Panc1 (cell line): ENCODE measurements at regions not wholly inside any gene's neighbourhood (a gene's known extent, or its start where the extent isn't known, plus 50 kb on each side); places are given as distances from the start of the nearest gene placed in this dataset.

ENCODE experiments used
- ATAC-seq: fragments of 200-7000 bp; cut with Tn5 transposase; 2 replicates; pipeline ENCODE4 v1.9.1; 2020; ENCODE audit warnings: mild to moderate bottlenecking, moderate library complexity
- BruUV-seq: library from RNA; stranded (reverse); fragments of 400-500 nt; replicated peaks from 2 replicates; lab custom pipeline; 2021; lab: Mats Ljungman, UMichigan
- CTCF ChIA-PET: fragments of 300-600 bp; sonication (Branson Sonifier 250); formaldehyde crosslinking; loops from one replicate; lab custom pipeline; 2022; ENCODE audit warnings: antibody characterized with exemption; lab: Charles Lee
- POLR2A ChIA-PET: fragments of 300-600 bp; sonication (Branson Sonifier 250); formaldehyde crosslinking; loops from one replicate; lab custom pipeline; 2022; ENCODE audit warnings: antibody characterized with exemption; lab: Charles Lee
- DNase-seq: peaks from one replicate; pipeline ENCODE4 v3.0.0-alpha.2; 2010; ENCODE audit warnings: low read depth, low spot score
- H3K27ac ChIP-seq: 2 replicates; pipeline ENCODE4 v1.5.1; 2011; ENCODE audit warnings: mild to moderate bottlenecking, low read length, inconsistent platforms
- H3K27me3 ChIP-seq: fragments of 200-500 bp; sonication (Bioruptor generic); 2 replicates; pipeline ENCODE4 v1.6.0; 2014; ENCODE audit warnings: low read length, inconsistent platforms; ENCODE audit not compliant: control insufficient read depth, insufficient read depth
- H3K36me3 ChIP-seq: fragments of 200-500 bp; sonication (Bioruptor generic); 2 replicates; pipeline ENCODE4 v1.5.1; 2014; ENCODE audit warnings: inconsistent platforms, mild to moderate bottlenecking, low read length, moderate library complexity; ENCODE audit not compliant: control insufficient read depth, insufficient read depth
- H3K4me1 ChIP-seq: 2 replicates; pipeline ENCODE4 v1.5.1; 2011; ENCODE audit warnings: inconsistent platforms, mild to moderate bottlenecking, low read length, moderate library complexity; ENCODE audit not compliant: control insufficient read depth, insufficient read depth
- H3K4me3 ChIP-seq, 2 experiments: 2 replicates each; pipeline ENCODE4 v1.5.1; 2011 to 2012; ENCODE audit warnings: low read depth in 2 of 2, low read length in 2 of 2, mild to moderate bottlenecking in 2 of 2, inconsistent platforms in 1 of 2, moderate library complexity in 1 of 2
- H3K9me3 ChIP-seq: fragments of 200-500 bp; sonication (Bioruptor generic); 2 replicates; pipeline ENCODE4 v1.5.1; 2014; ENCODE audit warnings: low read depth, mild to moderate bottlenecking, inconsistent platforms, low read length, moderate library complexity; ENCODE audit not compliant: control insufficient read depth, insufficient read depth
- POLR2AphosphoS5 ChIP-seq: IDR thresholded peaks from 2 replicates; pipeline ENCODE4 v1.6.1; 2012; ENCODE audit warnings: mild to moderate bottlenecking, low read depth, low read length, moderate library complexity
- REST ChIP-seq, 2 experiments: IDR thresholded peaks; 2 replicates each; pipeline ENCODE4 v1.6.1; 2011 to 2012; ENCODE audit warnings: low read depth in 2 of 2, control low read depth in 1 of 2, low read length in 1 of 2, mild to moderate bottlenecking in 1 of 2, moderate library complexity in 1 of 2; ENCODE audit not compliant: insufficient read depth in 1 of 2
- SIN3A ChIP-seq: IDR thresholded peaks from 2 replicates; pipeline ENCODE4 v1.6.1; 2012; ENCODE audit warnings: low read depth, mild to moderate bottlenecking, low read length, moderate library complexity, borderline replicate concordance; ENCODE audit not compliant: insufficient read depth
- TCF7L2 ChIP-seq: IDR thresholded peaks from 2 replicates; pipeline ENCODE4 v1.6.1; 2011; ENCODE audit warnings: mild to moderate bottlenecking, low read depth, low read length, inconsistent platforms
- in situ Hi-C: cut with HindIII; loops from 2 replicates; pipeline ENCODE4 v1.10.0; 2016; ENCODE audit warnings: low sequenced_read_pairs, low pct_unique_long_range_greater_than_20kb
- intact Hi-C: fragments of 100-400 bp; cut with micrococcal nuclease; formaldehyde crosslinking; loops from one replicate; pipeline ENCODE4 v1.10.0; 2022; ENCODE audit not compliant: unreplicated experiment
- TF ChIP-seq, protein P1 (sequence below): fragments of 450-650 bp; IDR thresholded peaks from 2 replicates; pipeline ENCODE4 v1.5.1; 2017; ENCODE audit warnings: mild to moderate bottlenecking

DNA sequence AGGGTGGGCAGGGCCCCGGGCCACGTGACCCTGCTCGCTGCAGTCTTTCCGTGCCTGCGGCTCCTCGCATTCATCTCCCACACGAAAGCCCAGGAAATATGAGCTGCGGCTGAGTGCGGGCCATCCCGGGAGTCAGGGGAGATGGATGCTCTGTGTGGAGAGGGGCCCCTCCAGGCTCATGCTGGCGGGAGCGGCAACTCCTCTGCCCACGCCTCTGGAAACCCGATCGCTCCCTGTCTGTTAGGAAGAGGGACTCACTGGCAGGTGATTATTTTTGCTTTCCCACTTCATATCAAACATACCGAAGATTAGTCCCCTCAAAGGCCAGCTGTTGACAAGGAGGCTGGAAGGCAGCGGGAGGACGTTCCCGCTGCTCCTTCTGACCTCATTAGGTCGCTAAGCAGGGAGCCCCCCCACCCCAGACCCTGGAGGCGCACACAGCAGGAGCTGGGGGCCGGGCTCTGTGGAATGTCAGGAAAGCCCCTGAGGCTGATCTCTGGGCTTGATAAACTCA is 228.5 kb downstream of the FOXL1 start:
- POLR2A ChIA-PET: no interaction called here
- no peak for ATAC-seq
- in situ Hi-C loops (no loop called here), intact Hi-C loops (no loop called here)
- no peak for DNase-seq
- CTCF ChIA-PET: no interaction called here
- BruUV-seq: no TSS peak
- Histone ChIP-seq H3K4me3 (no peak overlapping the region), H3K27me3 (no peaks in the 10 kb centered on the region), H3K27ac (no peak overlapping the region), H3K9me3 (no peaks in the 10 kb centered on the region), H3K4me1 (peaks cover 3% of the 10 kb centered on the region; the same call in 1 of the 2 replicates), H3K36me3 (no peaks in the 10 kb centered on the region)
- no peak for TF ChIP-seq REST (IDR thresholded peaks at IDR 0.05; ENCODE audit: insufficient read depth in 1 of 2, low read depth in 2 of 2, low read length in 1 of 2)
- TF ChIP-seq, protein P1, sequence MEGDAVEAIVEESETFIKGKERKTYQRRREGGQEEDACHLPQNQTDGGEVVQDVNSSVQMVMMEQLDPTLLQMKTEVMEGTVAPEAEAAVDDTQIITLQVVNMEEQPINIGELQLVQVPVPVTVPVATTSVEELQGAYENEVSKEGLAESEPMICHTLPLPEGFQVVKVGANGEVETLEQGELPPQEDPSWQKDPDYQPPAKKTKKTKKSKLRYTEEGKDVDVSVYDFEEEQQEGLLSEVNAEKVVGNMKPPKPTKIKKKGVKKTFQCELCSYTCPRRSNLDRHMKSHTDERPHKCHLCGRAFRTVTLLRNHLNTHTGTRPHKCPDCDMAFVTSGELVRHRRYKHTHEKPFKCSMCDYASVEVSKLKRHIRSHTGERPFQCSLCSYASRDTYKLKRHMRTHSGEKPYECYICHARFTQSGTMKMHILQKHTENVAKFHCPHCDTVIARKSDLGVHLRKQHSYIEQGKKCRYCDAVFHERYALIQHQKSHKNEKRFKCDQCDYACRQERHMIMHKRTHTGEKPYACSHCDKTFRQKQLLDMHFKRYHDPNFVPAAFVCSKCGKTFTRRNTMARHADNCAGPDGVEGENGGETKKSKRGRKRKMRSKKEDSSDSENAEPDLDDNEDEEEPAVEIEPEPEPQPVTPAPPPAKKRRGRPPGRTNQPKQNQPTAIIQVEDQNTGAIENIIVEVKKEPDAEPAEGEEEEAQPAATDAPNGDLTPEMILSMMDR: no peak
- no peak for TF ChIP-seq TCF7L2
- no peak for TF ChIP-seq SIN3A
- no peak for TF ChIP-seq POLR2AphosphoS5

- TF ChIP-seq TCF7L2 (no peak), SIN3A (no peak), REST (IDR thresholded peaks at IDR 0.05; ENCODE audit: insufficient read depth in 1 of 2, low read depth in 2 of 2, low read length in 1 of 2) (no peak), POLR2AphosphoS5 (no peak)
- TF ChIP-seq, protein P1: no peak
- DNase-seq (no peak), ATAC-seq (peak; percentile 56)
- H3K27ac ChIP-seq: no peak overlapping the region
- BruUV-seq: no TSS peak
- intact Hi-C loops: no loop called here
- no peaks in the 10 kb centered on the region for H3K27me3 ChIP-seq
- H3K9me3 ChIP-seq: no peaks in the 10 kb centered on the region
- peak overlapping the region in 1 of 2 experiments; percentile 11; a peak in 1 of 4 replicates for H3K4me3 ChIP-seq
- ChIA-PET CTCF (interaction anchor here (0.7 kb wide), 1 partner anchor 16 kb away, joined by 4 read pairs; no protein-coding TSS in a partner anchor), POLR2A (no interaction called here)
- no peaks in the 10 kb centered on the region for H3K36me3 ChIP-seq
- peaks cover 3% of the 10 kb centered on the region; the same call in 1 of the 2 replicates for H3K4me1 ChIP-seq
- in situ Hi-C loops: no loop called here
Measured at GRCh38 chr16:86808863-86809444, 230.6 kb downstream of the FOXL1 start.
